ENCODE measurements at regions not wholly inside any gene's neighbourhood (a gene's known extent, or its start where the extent isn't known, plus 50 kb on each side); places are given as distances from the start of the nearest gene placed in this dataset.

DNA sequence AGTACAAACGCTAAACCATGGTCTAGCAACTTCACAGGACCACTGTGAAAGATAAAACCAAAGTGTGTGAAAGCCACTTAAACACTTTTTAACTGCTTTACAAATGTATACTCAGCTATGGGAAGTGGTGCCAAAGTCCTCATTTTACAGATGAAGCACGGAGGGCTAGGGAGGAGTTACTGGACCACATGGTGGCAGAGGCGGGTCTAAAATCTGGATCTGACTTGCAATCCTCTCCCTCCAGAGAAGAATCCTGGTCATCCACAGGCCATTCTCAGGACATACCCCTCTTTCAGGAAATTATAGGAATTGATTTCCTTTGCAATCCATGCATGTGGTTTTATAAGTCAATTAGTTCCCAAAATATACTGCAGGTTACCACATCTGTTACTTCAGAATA, 84.6 kb upstream of the GYPC start:
- H3K9ac ChIP-seq (ENCODE audit: low read depth, low read length): no peak overlapping the region
- H3K36me3 ChIP-seq (ENCODE audit: control insufficient read depth, insufficient read depth, low read length): no peaks in the 10 kb centered on the region
- no peaks in the 10 kb centered on the region for H3K4me1 ChIP-seq (ENCODE audit: control insufficient read depth, insufficient read depth, low read length)
- no peaks in the 10 kb centered on the region for H3K9me3 ChIP-seq (ENCODE audit: control insufficient read depth, insufficient read depth, low read length)
- H3K27me3 ChIP-seq (ENCODE audit: control insufficient read depth, insufficient read depth, low read length): no peaks in the 10 kb centered on the region
- H3K4me3 ChIP-seq (ENCODE audit: low read depth, low read length): no peak overlapping the region

DNA sequence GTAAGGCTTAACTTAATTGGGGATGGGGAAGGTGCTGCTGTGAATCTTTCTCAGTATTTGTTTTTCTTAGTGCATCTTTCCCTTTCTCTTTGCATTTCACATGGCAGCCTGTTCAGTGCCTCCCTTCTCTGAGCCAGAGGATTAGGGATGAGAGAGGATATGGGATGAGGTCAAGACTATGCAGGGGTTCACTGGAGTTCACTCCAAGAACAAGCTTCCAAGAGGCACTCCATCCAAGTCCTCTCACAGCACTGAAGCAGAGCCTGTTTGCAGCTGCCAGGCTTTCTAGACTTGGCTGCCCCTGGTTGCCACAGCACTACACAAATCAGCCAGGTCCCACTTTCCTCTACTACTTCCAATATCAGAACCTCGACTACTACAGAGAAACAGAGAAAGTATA, 80.3 kb upstream of the GYPC start:
- H3K9me3 ChIP-seq (ENCODE audit: control insufficient read depth, insufficient read depth, low read length): no peaks in the 10 kb centered on the region
- H3K9ac ChIP-seq (ENCODE audit: low read depth, low read length): no peak overlapping the region
- H3K36me3 ChIP-seq (ENCODE audit: control insufficient read depth, insufficient read depth, low read length): no peaks in the 10 kb centered on the region

DNA sequence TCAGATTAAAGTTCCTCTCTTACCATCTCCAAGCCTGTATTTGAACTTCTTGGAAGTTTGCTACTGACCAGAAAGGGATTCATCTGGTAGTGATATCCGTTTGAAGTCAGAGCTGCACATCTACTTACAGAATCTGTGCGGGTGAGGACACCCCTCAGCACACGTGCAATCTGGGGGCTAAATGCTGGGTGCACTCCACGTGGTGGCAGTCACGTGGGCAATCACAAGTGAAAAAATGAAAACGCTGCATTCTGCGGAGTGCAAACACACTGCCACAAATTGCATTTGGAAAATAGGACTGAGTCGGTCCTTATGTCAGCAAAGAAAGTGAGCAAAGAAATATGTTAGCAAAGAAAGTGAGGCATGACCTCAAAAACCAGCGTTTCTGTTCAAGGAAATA, 76.1 kb upstream of the GYPC start:
- Histone ChIP-seq H3K4me1 (ENCODE audit: control insufficient read depth, insufficient read depth, low read length) (no peaks in the 10 kb centered on the region), H3K36me3 (ENCODE audit: control insufficient read depth, insufficient read depth, low read length) (no peaks in the 10 kb centered on the region), H3K9me3 (ENCODE audit: control insufficient read depth, insufficient read depth, low read length) (no peaks in the 10 kb centered on the region), H3K27me3 (ENCODE audit: control insufficient read depth, insufficient read depth, low read length) (no peaks in the 10 kb centered on the region), H3K9ac (ENCODE audit: low read depth, low read length) (no peak overlapping the region), H3K4me3 (ENCODE audit: low read depth, low read length) (no peak overlapping the region)

More for the DNA sequence above, 80.3 kb upstream of the GYPC start:
- no peak overlapping the region for H3K4me3 ChIP-seq (ENCODE audit: low read depth, low read length)
- H3K27me3 ChIP-seq (ENCODE audit: control insufficient read depth, insufficient read depth, low read length): no peaks in the 10 kb centered on the region
- no peaks in the 10 kb centered on the region for H3K4me1 ChIP-seq (ENCODE audit: control insufficient read depth, insufficient read depth, low read length)

DNA sequence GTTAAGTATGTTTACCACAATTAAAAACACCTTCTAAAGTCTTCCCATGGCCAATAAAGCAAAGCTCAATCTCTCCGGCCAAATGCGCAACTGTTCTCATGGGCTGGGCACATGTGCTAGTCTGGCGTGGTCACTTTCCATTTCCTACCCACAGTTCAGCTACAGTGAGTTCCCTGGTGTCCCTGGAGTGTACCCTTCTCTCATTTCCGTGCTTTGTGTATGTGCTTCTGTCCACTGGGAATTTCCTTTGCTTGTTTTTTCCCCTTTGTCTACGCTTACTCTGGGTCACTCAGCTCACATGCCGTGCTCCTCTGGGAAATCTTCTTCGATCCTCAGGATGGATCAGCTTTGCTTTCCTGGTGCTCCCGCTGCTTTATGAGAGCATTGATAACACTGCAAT, 69.6 kb upstream of the GYPC start:
- no peaks in the 10 kb centered on the region for H3K36me3 ChIP-seq (ENCODE audit: control insufficient read depth, insufficient read depth, low read length)
- H3K4me1 ChIP-seq (ENCODE audit: control insufficient read depth, insufficient read depth, low read length): no peaks in the 10 kb centered on the region
- H3K4me3 ChIP-seq (ENCODE audit: low read depth, low read length): no peak overlapping the region
- no peak overlapping the region for H3K9ac ChIP-seq (ENCODE audit: low read depth, low read length)
- H3K27me3 ChIP-seq (ENCODE audit: control insufficient read depth, insufficient read depth, low read length): no peaks in the 10 kb centered on the region
- no peaks in the 10 kb centered on the region for H3K9me3 ChIP-seq (ENCODE audit: control insufficient read depth, insufficient read depth, low read length)

DNA sequence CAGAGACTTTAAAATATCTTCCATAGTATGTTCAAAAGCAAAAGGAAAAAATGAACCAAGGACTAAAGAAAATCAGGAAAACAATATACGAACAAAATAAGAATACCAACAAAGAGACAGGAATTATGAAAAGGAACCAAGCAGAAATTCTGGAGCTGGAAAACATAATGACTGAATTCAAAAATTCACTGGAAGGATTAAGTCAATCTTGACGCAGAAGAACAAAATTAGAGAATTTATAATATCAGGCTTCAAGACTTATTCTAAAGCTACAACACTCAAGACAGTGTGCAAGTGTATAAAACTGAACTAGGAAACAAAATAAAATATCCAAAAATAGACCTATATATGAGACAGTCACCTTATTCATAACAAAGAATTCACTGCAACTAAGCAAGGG, 56.9 kb upstream of the GYPC start:
- Histone ChIP-seq H3K27me3 (ENCODE audit: control insufficient read depth, insufficient read depth, low read length) (no peaks in the 10 kb centered on the region), H3K36me3 (ENCODE audit: control insufficient read depth, insufficient read depth, low read length) (no peaks in the 10 kb centered on the region), H3K9me3 (ENCODE audit: control insufficient read depth, insufficient read depth, low read length) (no peaks in the 10 kb centered on the region), H3K4me3 (ENCODE audit: low read depth, low read length) (no peak overlapping the region), H3K4me1 (ENCODE audit: control insufficient read depth, insufficient read depth, low read length) (no peaks in the 10 kb centered on the region), H3K9ac (ENCODE audit: low read depth, low read length) (no peak overlapping the region)

DNA sequence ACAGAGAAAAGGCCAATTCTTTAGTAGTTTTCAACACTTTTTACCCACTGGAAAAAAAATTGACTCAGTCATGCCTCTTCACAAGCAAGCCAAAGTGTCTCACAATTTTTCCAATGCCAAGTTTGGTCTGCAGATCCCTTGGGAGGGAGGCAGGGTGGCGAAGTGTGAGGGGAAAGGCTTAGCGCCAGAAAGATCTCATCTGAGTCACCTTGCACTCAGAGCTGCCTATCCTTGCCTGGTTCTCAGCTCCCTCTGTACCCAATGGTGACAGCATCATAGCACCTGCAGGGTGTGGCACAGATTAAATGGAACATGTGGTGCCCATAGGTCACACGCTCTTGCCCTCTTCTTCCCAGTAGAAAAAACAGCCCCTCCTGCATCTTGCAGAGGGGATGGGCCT, 55.2 kb upstream of the GYPC start:
- Histone ChIP-seq H3K4me1 (ENCODE audit: control insufficient read depth, insufficient read depth, low read length) (no peaks in the 10 kb centered on the region), H3K36me3 (ENCODE audit: control insufficient read depth, insufficient read depth, low read length) (no peaks in the 10 kb centered on the region), H3K27me3 (ENCODE audit: control insufficient read depth, insufficient read depth, low read length) (no peaks in the 10 kb centered on the region), H3K4me3 (ENCODE audit: low read depth, low read length) (no peak overlapping the region), H3K9me3 (ENCODE audit: control insufficient read depth, insufficient read depth, low read length) (peaks cover 3% of the 10 kb centered on the region), H3K9ac (ENCODE audit: low read depth, low read length) (no peak overlapping the region)

DNA sequence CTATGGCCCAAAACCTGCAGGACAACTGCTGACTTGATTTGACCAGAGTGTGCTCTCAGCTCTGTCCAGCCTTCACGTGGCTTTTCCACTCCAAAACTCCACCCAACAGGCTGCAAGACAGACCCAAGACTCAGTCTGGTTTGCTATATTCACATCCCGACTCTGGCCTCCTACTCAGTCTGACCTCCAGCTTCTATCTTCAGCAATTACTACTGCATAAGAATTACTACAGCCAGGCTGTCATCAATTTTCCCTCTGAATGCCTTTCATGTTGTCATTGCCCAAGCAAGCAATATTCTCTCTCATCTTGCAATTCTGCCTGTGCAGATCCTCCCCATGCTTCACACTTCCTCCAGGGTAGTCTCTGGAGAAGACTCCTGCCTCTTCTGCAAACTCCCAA, 53.6 kb upstream of the GYPC start:
- no peaks in the 10 kb centered on the region for H3K27me3 ChIP-seq (ENCODE audit: control insufficient read depth, insufficient read depth, low read length)
- no peak overlapping the region for H3K9ac ChIP-seq (ENCODE audit: low read depth, low read length)
- peaks cover 3% of the 10 kb centered on the region for H3K9me3 ChIP-seq (ENCODE audit: control insufficient read depth, insufficient read depth, low read length)
- no peaks in the 10 kb centered on the region for H3K36me3 ChIP-seq (ENCODE audit: control insufficient read depth, insufficient read depth, low read length)
- no peaks in the 10 kb centered on the region for H3K4me1 ChIP-seq (ENCODE audit: control insufficient read depth, insufficient read depth, low read length)
- no peak overlapping the region for H3K4me3 ChIP-seq (ENCODE audit: low read depth, low read length)

All from iPS-15b (cell line).